BLaER1 (cell line): ENCODE measurements at regions not wholly inside any gene's neighbourhood (a gene's known extent, or its start where the extent isn't known, plus 50 kb on each side); places are given as distances from the start of the nearest gene placed in this dataset.

Source experiments
- H3K27ac ChIP-seq: shearing (Covaris generic); formaldehyde crosslinking; 2 replicates; pipeline ENCODE4 v1.8.1; 2022
- H3K27me3 ChIP-seq: shearing (Covaris generic); formaldehyde crosslinking; 2 replicates; pipeline ENCODE4 v1.8.1; 2022
- H3K36me3 ChIP-seq: shearing (Covaris generic); formaldehyde crosslinking; 2 replicates; pipeline ENCODE4 v1.8.1; 2022
- H3K4me1 ChIP-seq: shearing (Covaris generic); formaldehyde crosslinking; 2 replicates; pipeline ENCODE4 v1.8.1; 2022
- H3K4me2 ChIP-seq: shearing (Covaris generic); formaldehyde crosslinking; 2 replicates; pipeline ENCODE4 v1.8.1; 2022
- H3K4me3 ChIP-seq: shearing (Covaris generic); formaldehyde crosslinking; 2 replicates; pipeline ENCODE4 v1.8.1; 2022
- H3K9ac ChIP-seq: shearing (Covaris generic); formaldehyde crosslinking; 2 replicates; pipeline ENCODE4 v1.8.1; 2022
- H3K9me3 ChIP-seq: shearing (Covaris generic); formaldehyde crosslinking; 2 replicates; pipeline ENCODE4 v1.8.1; 2022
- H4K20me1 ChIP-seq: shearing (Covaris generic); formaldehyde crosslinking; 2 replicates; pipeline ENCODE4 v1.8.1; 2022
- Cebpa-rat ChIP-seq: shearing (Covaris generic); IDR thresholded peaks from 2 replicates; pipeline ENCODE4 v1.8.1; 2022

DNA sequence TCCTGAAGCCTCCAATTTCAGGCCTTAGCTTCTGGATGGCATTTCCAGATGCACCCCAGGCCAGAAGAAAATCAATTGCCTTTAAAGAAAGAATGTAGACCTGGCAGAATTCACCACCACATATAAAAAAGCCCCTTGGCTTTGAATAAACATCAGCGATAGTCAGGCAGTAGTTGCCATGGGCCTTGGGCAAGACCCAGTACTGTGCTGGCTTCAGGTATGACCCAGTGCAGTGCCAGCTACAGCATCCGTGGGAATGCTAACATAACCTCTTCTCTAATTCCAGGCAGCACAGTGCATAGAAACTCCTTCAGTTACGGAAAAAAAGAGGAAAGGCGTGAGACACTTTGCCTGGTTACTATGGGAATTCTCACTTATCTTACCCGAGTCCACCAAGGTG, 539.6 kb upstream of the LRRTM4 start:
- Histone ChIP-seq H3K4me2 (no peak overlapping the region), H3K36me3 (no peaks in the 10 kb centered on the region), H3K9me3 (no peaks in the 10 kb centered on the region), H3K9ac (no peak overlapping the region), H4K20me1 (no peaks in the 10 kb centered on the region), H3K4me1 (no peaks in the 10 kb centered on the region), H3K27me3 (no peaks in the 10 kb centered on the region), H3K4me3 (no peak overlapping the region), H3K27ac (no peak overlapping the region)
- TF ChIP-seq Cebpa-rat = no peak

DNA sequence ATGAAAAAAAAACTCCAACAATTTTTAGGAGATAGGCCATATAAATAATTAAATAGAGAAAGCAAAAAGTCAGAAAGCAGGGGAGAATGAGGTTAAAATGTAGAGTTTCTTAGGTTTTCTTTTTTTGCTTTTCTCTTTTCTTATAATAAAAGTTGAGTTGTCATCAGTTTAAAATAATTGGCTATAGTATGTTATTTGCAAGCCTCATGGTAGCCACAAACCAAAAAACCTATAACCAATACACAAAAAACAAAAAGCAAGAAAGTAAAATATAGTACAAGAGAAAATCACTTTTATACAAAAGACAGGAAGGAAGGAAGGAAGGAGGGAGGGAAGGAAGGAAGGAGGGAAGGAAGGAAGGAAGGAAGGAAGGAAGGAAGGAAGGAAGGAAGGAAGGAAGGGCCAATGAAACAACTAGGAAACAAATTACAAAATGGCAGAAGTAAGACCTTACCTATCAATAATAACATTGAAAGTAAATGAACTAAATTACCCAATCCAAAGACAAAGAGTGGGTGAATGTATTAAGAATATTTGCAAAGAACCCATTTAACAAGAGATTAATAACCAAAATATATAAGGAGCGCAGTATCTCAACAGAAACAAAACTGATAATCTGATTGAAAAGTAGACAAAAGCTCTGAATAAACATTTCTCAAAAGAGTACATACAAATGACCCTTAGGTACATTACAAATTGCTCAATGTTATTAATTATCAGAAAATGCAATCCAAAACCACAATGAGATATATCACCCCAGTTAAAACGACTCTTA, 541.3 kb upstream of the LRRTM4 start:
- no peak for TF ChIP-seq Cebpa-rat
- Histone ChIP-seq H3K9ac (no peak overlapping the region), H3K36me3 (no peaks in the 10 kb centered on the region), H3K27ac (no peak overlapping the region), H3K4me1 (no peaks in the 10 kb centered on the region), H3K27me3 (no peaks in the 10 kb centered on the region), H3K4me3 (no peak overlapping the region), H3K9me3 (no peaks in the 10 kb centered on the region), H3K4me2 (no peak overlapping the region), H4K20me1 (no peaks in the 10 kb centered on the region)

DNA sequence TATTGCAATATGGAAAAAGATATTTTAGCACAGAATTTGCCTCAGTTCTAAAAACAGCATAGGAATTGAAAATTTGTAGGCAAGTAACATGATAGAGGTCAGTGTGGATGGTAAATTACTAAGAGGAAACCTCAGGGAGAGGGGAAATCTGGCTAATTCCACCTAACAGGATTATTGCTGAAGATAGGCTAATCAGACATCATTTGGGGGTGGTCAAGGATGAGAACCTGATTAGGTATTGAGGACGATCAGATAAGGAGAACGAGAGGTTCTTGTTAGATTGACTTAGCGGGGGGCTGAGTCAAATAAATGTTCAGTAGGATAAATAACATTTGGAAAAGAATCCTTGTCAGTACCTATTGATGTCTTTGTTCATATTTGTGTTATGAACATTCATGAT, 543.2 kb upstream of the LRRTM4 start:
- H3K27me3 ChIP-seq = no peaks in the 10 kb centered on the region
- H3K4me2 ChIP-seq = no peak overlapping the region
- no peaks in the 10 kb centered on the region for H3K4me1 ChIP-seq
- no peak overlapping the region for H3K9ac ChIP-seq
- H3K36me3 ChIP-seq = no peaks in the 10 kb centered on the region
- H3K4me3 ChIP-seq = no peak overlapping the region
- no peaks in the 10 kb centered on the region for H4K20me1 ChIP-seq
- H3K27ac ChIP-seq = no peak overlapping the region
- no peak for TF ChIP-seq Cebpa-rat
- H3K9me3 ChIP-seq = no peaks in the 10 kb centered on the region

DNA sequence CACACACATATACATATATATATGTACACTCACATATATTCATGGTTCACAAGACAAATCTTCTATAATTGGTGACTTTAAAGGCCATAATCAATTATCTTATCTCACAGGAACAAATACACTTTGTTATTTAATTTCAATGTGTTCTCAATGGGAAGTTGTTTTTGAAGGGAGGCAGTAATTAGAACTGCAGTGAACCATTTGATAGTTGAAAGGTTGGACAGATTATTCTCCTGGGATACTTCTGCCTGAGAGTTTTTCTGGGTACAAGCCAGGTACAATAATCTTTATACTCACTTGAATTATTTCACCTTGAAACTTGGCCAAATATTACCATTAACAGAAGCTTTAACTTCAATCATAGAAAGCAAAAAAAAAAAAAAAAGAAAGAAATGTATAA, 546.6 kb upstream of the LRRTM4 start:
- Histone ChIP-seq H3K36me3 (no peaks in the 10 kb centered on the region), H3K4me3 (no peak overlapping the region), H4K20me1 (no peaks in the 10 kb centered on the region), H3K4me2 (no peak overlapping the region), H3K9me3 (no peaks in the 10 kb centered on the region), H3K27me3 (no peaks in the 10 kb centered on the region), H3K27ac (no peak overlapping the region), H3K9ac (no peak overlapping the region), H3K4me1 (no peaks in the 10 kb centered on the region)
- no peak for TF ChIP-seq Cebpa-rat

DNA sequence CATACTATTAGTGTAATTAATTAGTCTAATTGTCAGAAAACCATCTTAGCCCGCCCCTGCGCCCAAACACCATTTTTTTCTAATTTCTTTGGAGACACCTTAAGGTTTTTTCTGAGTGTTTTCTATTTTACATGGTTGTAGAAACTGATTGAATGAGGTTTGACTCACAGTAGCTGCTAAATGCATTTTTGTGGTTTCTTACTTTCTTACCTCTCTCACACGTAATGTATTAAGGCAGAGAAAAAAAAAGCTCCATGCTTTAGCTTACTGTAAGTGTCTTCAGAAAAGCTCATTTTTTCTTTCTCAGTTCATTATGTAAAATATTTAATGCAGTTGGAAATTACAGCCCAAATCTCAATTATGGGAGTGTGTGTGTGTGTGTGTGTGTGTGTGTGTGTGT, 548.5 kb upstream of the LRRTM4 start:
- no peaks in the 10 kb centered on the region for H3K27me3 ChIP-seq
- H3K4me3 ChIP-seq = no peak overlapping the region
- no peaks in the 10 kb centered on the region for H3K36me3 ChIP-seq

DNA sequence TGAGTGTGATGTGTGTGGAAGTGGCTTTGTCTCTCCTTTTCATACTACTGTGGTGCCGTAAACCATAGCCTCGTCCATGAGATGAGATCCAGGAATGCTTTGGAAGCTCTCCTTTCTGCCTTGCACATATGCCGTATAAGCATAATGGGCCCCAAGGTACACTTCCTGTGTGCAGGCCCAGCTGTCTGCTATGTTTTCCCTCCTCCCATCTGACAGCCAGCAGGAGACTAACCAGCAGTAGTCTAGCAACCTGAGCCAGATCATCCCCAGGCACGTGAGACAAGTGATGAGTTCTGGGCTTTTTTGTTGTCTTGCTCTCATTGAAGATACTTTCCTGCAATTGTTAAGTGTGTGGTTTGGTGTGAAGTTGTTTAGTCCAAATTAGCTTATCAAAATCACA, 555.5 kb upstream of the LRRTM4 start:
- H4K20me1 ChIP-seq = no peaks in the 10 kb centered on the region
- no peaks in the 10 kb centered on the region for H3K4me1 ChIP-seq
- H3K9ac ChIP-seq = no peak overlapping the region
- no peaks in the 10 kb centered on the region for H3K27me3 ChIP-seq
- H3K27ac ChIP-seq = no peak overlapping the region
- H3K4me2 ChIP-seq = no peak overlapping the region
- H3K4me3 ChIP-seq = no peak overlapping the region
- H3K36me3 ChIP-seq = no peaks in the 10 kb centered on the region
- H3K9me3 ChIP-seq = no peaks in the 10 kb centered on the region
- no peak for TF ChIP-seq Cebpa-rat

More for the DNA sequence above, 548.5 kb upstream of the LRRTM4 start:
- no peaks in the 10 kb centered on the region for H3K4me1 ChIP-seq
- H4K20me1 ChIP-seq = no peaks in the 10 kb centered on the region
- no peaks in the 10 kb centered on the region for H3K9me3 ChIP-seq
- TF ChIP-seq Cebpa-rat = no peak
- no peak overlapping the region for H3K27ac ChIP-seq
- no peak overlapping the region for H3K4me2 ChIP-seq
- H3K9ac ChIP-seq = no peak overlapping the region

DNA sequence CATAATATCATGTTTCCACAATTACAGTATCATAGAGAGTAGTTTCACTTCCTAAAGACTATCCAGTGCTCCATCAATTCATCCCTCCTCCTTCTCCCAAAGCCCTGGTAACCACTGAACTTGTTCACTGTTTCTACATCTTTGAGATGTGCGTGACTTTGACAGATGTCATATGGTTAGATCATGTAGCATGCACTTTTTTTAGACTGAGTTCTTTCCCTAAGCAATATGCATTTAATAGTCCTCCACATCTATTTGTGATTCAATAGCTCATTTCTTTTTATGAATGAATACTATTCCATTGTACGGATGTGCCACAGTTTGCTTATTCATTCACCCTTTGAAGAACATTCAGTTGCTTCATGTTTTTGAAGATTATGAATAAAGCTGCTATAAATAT, 560.4 kb upstream of the LRRTM4 start:
- no peaks in the 10 kb centered on the region for H3K36me3 ChIP-seq
- H3K27ac ChIP-seq = no peak overlapping the region
- no peak overlapping the region for H3K4me2 ChIP-seq
- H3K4me1 ChIP-seq = no peaks in the 10 kb centered on the region
- H3K4me3 ChIP-seq = no peak overlapping the region
- no peak overlapping the region for H3K9ac ChIP-seq
- no peaks in the 10 kb centered on the region for H3K9me3 ChIP-seq
- no peaks in the 10 kb centered on the region for H4K20me1 ChIP-seq
- no peak for TF ChIP-seq Cebpa-rat
- H3K27me3 ChIP-seq = no peaks in the 10 kb centered on the region

DNA sequence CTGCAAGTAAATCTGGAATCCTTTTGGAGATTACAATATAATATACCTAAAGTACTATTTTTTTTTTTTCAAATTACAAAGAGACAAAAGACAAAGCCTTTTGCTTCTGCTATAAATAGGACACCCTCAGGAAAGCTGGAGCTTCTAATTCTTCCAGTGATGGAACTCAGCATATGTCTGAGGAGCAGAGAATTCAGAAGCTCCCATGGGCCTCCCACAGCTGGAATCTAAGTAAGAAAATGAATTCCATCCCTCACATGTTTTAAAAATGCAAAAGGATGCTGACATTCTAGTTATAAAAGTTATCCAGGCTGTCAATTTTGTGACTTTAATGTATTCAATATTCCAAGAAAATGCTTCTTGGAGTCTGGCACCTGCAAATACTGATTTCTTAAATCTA, 571.3 kb upstream of the LRRTM4 start:
- TF ChIP-seq Cebpa-rat = no peak
- H3K4me2 ChIP-seq = no peak overlapping the region
- H3K9ac ChIP-seq = no peak overlapping the region
- H3K4me3 ChIP-seq = no peak overlapping the region
- no peaks in the 10 kb centered on the region for H3K9me3 ChIP-seq
- H3K36me3 ChIP-seq = no peaks in the 10 kb centered on the region
- H3K27ac ChIP-seq = no peak overlapping the region
- H3K4me1 ChIP-seq = no peaks in the 10 kb centered on the region
- no peaks in the 10 kb centered on the region for H3K27me3 ChIP-seq
- H4K20me1 ChIP-seq = no peaks in the 10 kb centered on the region

DNA sequence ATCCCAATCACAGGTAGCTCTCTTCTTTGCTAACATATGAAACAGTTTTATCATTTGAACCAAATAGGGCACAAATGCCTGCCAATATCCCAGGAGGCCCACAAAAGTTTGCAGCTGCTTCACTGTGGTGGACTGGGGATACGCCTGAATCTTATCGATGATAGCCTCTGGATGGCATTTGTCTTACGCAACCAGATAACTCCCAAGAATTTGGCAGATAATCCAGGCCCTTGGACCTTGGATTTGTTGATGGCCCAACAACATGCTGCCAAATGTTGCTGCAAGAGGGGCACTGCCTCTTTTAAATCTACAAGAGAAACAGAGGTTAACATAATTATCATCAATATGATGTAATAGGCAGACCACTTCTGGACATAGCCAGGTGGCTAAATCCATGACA, 587.1 kb upstream of the LRRTM4 start:
- Histone ChIP-seq H3K36me3 (no peaks in the 10 kb centered on the region), H3K9me3 (peaks cover 10% of the 10 kb centered on the region), H3K27me3 (no peaks in the 10 kb centered on the region), H4K20me1 (no peaks in the 10 kb centered on the region), H3K9ac (no peak overlapping the region), H3K27ac (no peak overlapping the region), H3K4me1 (no peaks in the 10 kb centered on the region), H3K4me3 (no peak overlapping the region), H3K4me2 (no peak overlapping the region)
- TF ChIP-seq Cebpa-rat = peak; percentile 11; the same call in 1 of the 2 replicates

DNA sequence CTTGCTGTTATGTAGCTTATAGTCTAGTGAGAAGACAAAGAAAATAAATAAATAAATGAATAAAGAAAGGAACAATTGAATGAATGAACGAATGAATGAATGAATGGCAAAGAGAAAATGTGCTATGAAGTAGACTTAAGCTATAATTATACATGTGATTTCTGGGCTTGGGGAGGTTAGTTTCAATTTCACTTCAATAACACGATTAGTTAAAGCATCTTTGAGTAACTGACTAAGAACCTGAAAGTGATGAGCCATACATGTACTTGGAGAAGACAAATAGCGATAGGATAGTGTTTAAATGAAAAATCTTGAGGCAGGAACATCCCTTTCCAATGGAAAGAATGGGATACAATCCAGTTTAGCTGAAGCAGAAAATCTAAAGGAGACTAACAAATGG, 593.1 kb upstream of the LRRTM4 start:
- Histone ChIP-seq H3K36me3 (no peaks in the 10 kb centered on the region), H3K9ac (no peak overlapping the region), H4K20me1 (no peaks in the 10 kb centered on the region), H3K4me3 (no peak overlapping the region), H3K27me3 (no peaks in the 10 kb centered on the region), H3K4me1 (no peaks in the 10 kb centered on the region), H3K4me2 (no peak overlapping the region), H3K27ac (no peak overlapping the region), H3K9me3 (no peaks in the 10 kb centered on the region)
- TF ChIP-seq Cebpa-rat = no peak

DNA sequence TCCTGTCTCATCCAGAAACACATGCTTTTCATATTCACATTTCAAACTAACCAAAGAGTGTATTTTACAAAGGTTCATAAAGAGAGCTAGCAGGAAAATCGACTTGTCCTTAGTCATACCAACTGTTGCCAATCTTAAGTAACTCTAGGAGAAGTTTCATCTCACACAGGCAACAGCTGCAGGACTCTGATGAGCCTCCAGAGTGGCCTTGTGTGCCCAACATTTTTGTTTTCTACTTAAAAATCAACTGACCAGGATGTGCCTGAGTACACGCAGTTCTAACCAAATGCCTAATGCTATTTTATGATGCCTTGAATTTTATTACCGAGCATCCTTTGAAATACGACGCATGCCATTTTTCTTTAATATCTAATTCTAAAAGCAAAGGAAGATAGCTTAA, 595.9 kb upstream of the LRRTM4 start:
- H3K27me3 ChIP-seq = no peaks in the 10 kb centered on the region
- no peak overlapping the region for H3K27ac ChIP-seq
- no peak for TF ChIP-seq Cebpa-rat
- no peaks in the 10 kb centered on the region for H3K4me1 ChIP-seq
- H3K4me2 ChIP-seq = no peak overlapping the region
- no peak overlapping the region for H3K4me3 ChIP-seq
- H4K20me1 ChIP-seq = no peaks in the 10 kb centered on the region
- H3K9ac ChIP-seq = no peak overlapping the region
- no peaks in the 10 kb centered on the region for H3K36me3 ChIP-seq
- H3K9me3 ChIP-seq = no peaks in the 10 kb centered on the region
